Psoas muscle (tissue), 7 donors: ENCODE measurements at regions not wholly inside any gene's neighbourhood (a gene's known extent, or its start where the extent isn't known, plus 50 kb on each side); places are given as distances from the start of the nearest gene placed in this dataset.
"Not testable (repeated sequence)": the region's sequence is repeated elsewhere in the genome, so short reads cannot be mapped to it uniquely, and the experiment has no call there.

Source experiments
- ATAC-seq, 4 donors: fragments of 200-7000 bp; cut with Tn5 transposase; one replicate each; pipeline ENCODE4 v1.9.1; 2020; ENCODE audit warnings: moderate library complexity in 3 of 4, mild to moderate bottlenecking in 2 of 4
- DNase-seq, 2 donors: peaks; one replicate each; pipeline ENCODE4 v3.0.0-alpha.2; 2020
- H3K27ac ChIP-seq: fragments of 200-600 bp; one replicate; pipeline ENCODE4 v1.8.0; 2022
- H3K27me3 ChIP-seq, 3 donors: fragments of 200-600 bp in 1 of 3; one replicate each; pipeline versions ENCODE4 v1.6.1 to v1.8.0; 2013 to 2022; ENCODE audit warnings: low read length in 2 of 3, mild to moderate bottlenecking in 2 of 3, moderate library complexity in 1 of 3; ENCODE audit not compliant: insufficient read depth in 3 of 3
- H3K36me3 ChIP-seq, 2 donors: fragments of 200-600 bp in 1 of 2; one replicate each; pipeline versions ENCODE4 v1.6.1 to v1.8.0; 2013 to 2022; ENCODE audit warnings: low read depth in 1 of 2, mild to moderate bottlenecking in 1 of 2, moderate library complexity in 1 of 2; ENCODE audit not compliant: insufficient read depth in 1 of 2
- H3K4me1 ChIP-seq: fragments of 200-600 bp; one replicate; pipeline ENCODE4 v1.8.0; 2022
- H3K4me3 ChIP-seq: fragments of 200-600 bp; one replicate; pipeline ENCODE4 v1.8.0; 2022; ENCODE audit warnings: mild to moderate bottlenecking
- H3K9me3 ChIP-seq: fragments of 200-600 bp; one replicate; pipeline ENCODE4 v1.8.0; 2022
- WGBS, 3 donors: extraction: QIAGEN DNeasy Blood & Tissue Kit; methylation state at CpG; one replicate each; pipeline versions ENCODE4 v1.1.6 to v1.1.7; 2013; 5-methylcytosine and 5-hydroxymethylcytosine counted together
- intact Hi-C, 2 donors: fragments of 100-400 bp; cut with DNase I; formaldehyde crosslinking; loops; one replicate each; pipeline versions ENCODE4 v1.11.0 to v1.14.2; 2022
- TF ChIP-seq, protein P1 (sequence below): fragments of 200-600 bp; IDR thresholded peaks from one replicate; pipeline ENCODE4 v1.8.0; 2022; ENCODE audit warnings: antibody characterized with exemption
- donor health status: healthy with polysubstance abuse.
- donor health status: DM: no; HTN: no; CAD: no; lungs with moderate emphysema.
- donor health status: Bipolar disorder and iron deficiency.
- donor health status: healthy.
- donor health status: DM: yes; HTN: yes; CAD: no.
- donor health status: DM: no; HTN: no; CAD: no.
- donor health status: DM: yes; HTN: yes; CAD: no.

DNA sequence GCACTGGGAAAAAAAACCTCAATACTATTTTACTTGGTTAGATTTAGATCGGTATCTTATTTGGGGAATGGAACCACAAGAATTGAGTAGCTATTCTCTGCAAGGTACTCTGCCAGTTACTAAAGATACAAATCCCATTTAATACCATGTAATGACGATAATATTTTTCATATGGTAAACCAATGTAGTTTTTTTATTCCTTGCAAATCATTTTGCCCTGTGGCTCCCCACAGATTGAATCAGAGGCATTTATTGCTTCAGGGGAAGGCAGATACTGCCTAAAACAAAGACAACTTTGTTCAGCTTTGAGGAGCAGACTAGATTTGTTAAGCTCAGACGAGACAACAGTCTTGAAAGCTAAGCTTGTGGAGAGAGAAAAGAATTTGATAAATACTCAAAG is 226.7 kb upstream of the RUNX1 start:
- no peaks in the 10 kb centered on the region for H3K27me3 ChIP-seq
- intact Hi-C loops = no loop called here

DNA sequence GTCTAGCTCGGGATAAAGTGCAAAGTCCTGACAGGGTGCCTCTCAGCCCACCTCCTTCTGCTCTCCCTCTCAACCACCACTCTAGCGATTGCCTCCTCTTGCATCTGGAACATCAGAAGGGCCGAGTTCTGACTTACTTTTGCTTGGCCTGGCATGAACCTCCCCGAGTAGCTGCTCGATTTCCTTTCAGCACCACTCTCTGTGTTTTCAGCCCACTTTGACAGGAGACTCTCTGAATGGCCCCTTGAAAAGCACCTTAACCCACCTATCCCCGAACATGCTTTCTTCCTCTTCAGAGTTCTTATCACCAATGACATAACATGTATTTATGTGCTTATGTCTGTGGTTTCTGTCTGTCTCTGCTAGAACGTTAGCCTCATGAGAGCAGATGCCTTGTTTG is 225.8 kb upstream of the RUNX1 start:
- no peak overlapping the region for H3K27ac ChIP-seq
- whole genome bisulfite sequencing, 3 donors = 83 to 85% (median 84%) methylated on average over 7 of the region's 7 CpGs
- ATAC-seq = no peak
- H3K4me3 ChIP-seq = no peak overlapping the region
- no peak for DNase-seq
- no peaks in the 10 kb centered on the region for H3K36me3 ChIP-seq
- peaks cover 3% of the 10 kb centered on the region for H3K9me3 ChIP-seq
- TF ChIP-seq, protein P1, sequence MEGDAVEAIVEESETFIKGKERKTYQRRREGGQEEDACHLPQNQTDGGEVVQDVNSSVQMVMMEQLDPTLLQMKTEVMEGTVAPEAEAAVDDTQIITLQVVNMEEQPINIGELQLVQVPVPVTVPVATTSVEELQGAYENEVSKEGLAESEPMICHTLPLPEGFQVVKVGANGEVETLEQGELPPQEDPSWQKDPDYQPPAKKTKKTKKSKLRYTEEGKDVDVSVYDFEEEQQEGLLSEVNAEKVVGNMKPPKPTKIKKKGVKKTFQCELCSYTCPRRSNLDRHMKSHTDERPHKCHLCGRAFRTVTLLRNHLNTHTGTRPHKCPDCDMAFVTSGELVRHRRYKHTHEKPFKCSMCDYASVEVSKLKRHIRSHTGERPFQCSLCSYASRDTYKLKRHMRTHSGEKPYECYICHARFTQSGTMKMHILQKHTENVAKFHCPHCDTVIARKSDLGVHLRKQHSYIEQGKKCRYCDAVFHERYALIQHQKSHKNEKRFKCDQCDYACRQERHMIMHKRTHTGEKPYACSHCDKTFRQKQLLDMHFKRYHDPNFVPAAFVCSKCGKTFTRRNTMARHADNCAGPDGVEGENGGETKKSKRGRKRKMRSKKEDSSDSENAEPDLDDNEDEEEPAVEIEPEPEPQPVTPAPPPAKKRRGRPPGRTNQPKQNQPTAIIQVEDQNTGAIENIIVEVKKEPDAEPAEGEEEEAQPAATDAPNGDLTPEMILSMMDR = no peak
- intact Hi-C loops = no loop called here
- H3K27me3 ChIP-seq = no peaks in the 10 kb centered on the region
- H3K4me1 ChIP-seq = no peaks in the 10 kb centered on the region

More for the DNA sequence above, 226.7 kb upstream of the RUNX1 start:
- ATAC-seq = no peak
- peaks cover 3% of the 10 kb centered on the region for H3K9me3 ChIP-seq
- TF ChIP-seq, protein P1 = no peak
- no peaks in the 10 kb centered on the region for H3K4me1 ChIP-seq
- no peak overlapping the region for H3K4me3 ChIP-seq
- H3K27ac ChIP-seq = no peak overlapping the region
- 44 to 67% (median 54%) methylated on average over 3 of the region's 3 CpGs for WGBS, 3 donors
- H3K36me3 ChIP-seq = no peaks in the 10 kb centered on the region
- no peak for DNase-seq

DNA sequence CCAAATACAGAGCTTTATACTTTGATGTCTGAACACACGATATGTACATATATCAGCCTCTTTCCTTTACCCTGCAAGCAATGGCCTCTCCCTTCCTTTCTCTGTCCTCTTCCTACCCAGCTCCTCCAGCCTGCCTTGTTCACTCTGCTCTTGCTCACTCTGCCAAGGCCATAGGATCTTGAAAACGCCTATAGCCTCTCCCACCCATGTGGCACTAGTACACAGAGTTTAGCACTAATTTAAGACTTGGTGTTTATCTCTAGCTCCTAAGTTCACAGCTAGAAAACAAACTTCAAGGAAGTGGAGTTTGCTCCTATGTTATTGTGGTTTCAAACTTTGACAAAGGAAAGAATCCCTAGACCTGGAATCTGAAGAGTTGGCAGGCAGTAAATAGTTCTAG is 225.0 kb upstream of the RUNX1 start:
- TF ChIP-seq, protein P1 = no peak

DNA sequence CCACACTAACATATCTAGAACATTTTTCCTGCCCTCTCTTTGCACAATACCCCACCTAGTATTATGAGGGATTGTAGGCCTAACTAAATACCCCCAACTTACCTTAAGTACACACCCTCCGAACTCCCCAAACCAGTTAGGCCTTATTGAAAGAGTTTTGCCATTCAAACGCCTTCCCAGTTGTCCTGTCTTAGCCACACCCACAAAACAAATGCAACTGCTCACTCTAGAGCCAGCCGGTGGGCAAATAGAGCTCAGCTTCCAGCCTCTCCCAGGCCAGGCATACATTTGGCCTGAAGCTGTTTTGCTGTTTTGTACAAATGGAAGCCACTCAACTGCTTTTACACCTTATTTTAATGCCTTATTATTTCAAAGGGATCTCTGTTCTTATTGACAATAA is 224.2 kb upstream of the RUNX1 start:
- intact Hi-C loops = no loop called here
- Histone ChIP-seq H3K9me3 (no peaks in the 10 kb centered on the region), H3K27ac (no peak overlapping the region), H3K4me3 (no peak overlapping the region), H3K36me3 (no peaks in the 10 kb centered on the region), H3K27me3 (no peaks in the 10 kb centered on the region), H3K4me1 (no peaks in the 10 kb centered on the region)
- WGBS, 3 donors = 51 to 63% (median 60%) methylated on average over 3 of the region's 3 CpGs
- ATAC-seq = no peak
- TF ChIP-seq, protein P1 = no peak
- no peak for DNase-seq

More for the DNA sequence above, 225.0 kb upstream of the RUNX1 start:
- Histone ChIP-seq H3K27ac (no peak overlapping the region), H3K27me3 (no peaks in the 10 kb centered on the region), H3K36me3 (no peaks in the 10 kb centered on the region), H3K4me1 (no peaks in the 10 kb centered on the region), H3K4me3 (no peak overlapping the region), H3K9me3 (peaks cover 1% of the 10 kb centered on the region)
- DNase-seq = no peak
- no peak for ATAC-seq
- WGBS, 3 donors = 75 to 86% (median 78%) methylated on average over 2 of the region's 2 CpGs
- intact Hi-C loops = no loop called here

DNA sequence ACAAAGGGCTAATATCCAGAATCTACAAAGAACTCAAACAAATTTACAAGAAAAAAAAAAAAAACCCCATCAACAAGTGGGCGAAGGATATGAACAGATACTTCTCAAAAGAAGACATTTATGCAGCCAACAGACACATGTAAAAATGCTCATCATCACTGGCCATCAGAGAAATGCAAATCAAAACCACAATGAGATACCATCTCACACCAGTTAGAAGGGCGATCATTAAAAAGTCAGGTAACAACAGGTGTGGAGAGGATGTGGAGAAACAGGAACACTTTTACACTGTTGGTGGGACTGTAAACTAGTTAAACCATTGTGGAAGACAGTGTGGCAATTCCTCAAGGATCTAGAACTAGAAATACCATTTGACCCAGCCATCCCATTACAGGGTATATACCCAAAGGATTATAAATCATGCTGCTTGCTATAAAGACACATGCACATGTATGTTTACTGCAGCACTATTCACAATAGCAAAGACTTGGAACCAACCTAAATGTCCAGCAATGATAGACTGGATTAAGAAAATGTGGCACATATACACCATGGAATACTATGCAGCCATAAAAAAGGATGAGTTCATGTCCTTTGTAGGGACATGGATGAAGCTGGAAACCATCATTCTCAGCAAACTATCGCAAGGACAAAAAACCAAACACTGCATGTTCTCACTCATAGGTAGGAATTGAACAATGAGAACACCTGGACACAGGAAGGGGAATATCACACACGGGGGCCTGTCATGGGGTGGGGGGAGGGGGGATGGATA is 222.4 kb upstream of the RUNX1 start:
- ATAC-seq, H3K4me1 ChIP-seq, H3K36me3 ChIP-seq, intact Hi-C loops, H3K27ac ChIP-seq, DNase-seq, H3K4me3 ChIP-seq, H3K9me3 ChIP-seq, H3K27me3 ChIP-seq: not testable (repeated sequence)
- WGBS, 3 donors = 96 to 100% (median 100%) methylated on average over 3 of the region's 4 CpGs
